GM18868 (cell line): ENCODE measurements at regions not wholly inside any gene's neighbourhood (a gene's known extent, or its start where the extent isn't known, plus 50 kb on each side); places are given as distances from the start of the nearest gene placed in this dataset.
A peak's percentile ranks its signal among the peaks of the same experiment; 100 is the strongest.

Experiments used
- ATAC-seq: cut with Tn5 transposase; IDR thresholded peaks from one replicate; pipeline ENCODE4 v1.9.1; 2021; ENCODE audit warnings: mild to moderate bottlenecking, moderate library complexity; ENCODE audit not compliant: unreplicated experiment

DNA sequence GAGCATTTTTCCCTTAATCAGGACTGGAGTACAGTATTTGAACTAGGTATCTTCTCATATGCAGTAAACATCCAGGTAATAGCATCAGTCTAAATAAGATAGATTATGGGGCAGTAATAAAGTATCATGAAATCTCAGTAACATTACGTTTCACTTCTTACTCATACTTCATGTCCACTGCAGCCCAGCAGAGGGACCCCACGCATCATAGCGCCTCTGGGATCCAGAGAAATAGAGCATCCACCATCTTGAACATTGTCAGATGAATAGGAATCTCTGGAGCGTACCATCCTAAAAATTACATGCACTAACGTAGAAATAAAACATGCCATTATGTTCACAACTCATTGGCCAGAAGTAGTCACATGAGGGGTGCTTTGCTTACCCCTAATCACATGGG, 499.0 kb downstream of the CPS1 start:
- no peak for ATAC-seq

DNA sequence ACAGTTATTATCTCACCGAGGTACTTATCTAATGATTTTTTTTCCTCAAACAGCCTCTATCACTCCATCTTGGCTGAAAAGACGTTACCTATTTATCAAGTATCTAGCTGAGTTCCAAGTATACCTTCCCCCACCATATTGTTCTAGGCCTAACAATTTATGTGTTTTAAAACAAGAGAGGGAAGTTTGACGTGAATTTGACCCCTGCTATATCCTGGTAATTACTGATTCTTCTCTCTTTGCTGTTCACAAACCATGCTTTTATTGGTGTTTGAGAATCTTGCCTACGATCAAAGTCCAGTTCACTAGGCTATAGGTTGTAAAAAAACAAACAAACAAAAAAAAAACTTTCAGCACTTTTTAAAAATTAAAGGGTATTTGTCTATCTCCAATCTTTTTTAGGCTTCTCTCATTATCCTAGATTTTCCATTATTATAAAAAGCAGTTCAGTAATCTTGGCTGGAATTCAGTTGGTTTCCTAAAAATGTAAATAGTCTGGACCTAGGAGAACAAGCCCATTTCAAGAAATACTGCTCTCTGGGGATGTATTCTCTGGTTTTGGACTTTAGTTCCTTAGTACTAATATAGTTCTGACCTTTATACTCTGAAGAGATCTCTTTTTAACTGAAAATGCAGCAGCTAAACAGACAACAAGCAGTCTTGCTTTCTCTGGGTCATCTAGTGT, 505.4 kb downstream of the CPS1 start:
- ATAC-seq = no peak

DNA sequence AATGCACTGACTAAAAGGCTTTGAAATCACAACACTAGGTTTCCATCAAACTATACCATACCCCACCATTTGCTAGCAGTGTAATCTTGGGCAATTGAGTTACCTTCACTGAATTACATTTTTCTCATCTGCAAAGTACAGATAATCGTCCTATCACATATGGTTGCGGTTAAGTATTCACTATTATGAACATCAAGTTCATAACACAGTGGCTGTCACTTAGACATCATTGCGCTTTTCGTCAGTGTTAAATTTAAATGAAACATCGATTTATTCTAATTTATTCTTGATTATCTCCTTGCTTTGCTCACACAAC, 505.9 kb downstream of the CPS1 start:
- ATAC-seq = no peak

DNA sequence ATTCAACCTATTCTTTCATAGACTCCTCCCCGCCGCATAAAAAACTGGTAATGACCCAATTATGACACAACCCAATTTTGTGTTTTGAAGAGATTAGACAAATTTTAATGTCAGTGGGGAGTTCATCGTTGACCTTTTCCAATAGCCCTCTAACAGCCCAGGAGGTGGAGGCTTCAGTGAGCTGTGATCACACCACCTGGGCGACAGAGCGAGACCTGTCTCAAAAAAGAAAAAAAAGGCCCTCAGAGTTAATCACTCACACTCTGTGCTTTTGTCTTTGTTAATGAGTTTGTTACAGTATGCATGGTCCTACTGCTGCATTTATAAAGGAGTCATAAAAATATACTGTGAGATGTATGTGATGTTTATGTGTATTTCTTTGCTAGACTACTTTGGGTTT, 510.6 kb downstream of the CPS1 start:
- ATAC-seq = no peak

DNA sequence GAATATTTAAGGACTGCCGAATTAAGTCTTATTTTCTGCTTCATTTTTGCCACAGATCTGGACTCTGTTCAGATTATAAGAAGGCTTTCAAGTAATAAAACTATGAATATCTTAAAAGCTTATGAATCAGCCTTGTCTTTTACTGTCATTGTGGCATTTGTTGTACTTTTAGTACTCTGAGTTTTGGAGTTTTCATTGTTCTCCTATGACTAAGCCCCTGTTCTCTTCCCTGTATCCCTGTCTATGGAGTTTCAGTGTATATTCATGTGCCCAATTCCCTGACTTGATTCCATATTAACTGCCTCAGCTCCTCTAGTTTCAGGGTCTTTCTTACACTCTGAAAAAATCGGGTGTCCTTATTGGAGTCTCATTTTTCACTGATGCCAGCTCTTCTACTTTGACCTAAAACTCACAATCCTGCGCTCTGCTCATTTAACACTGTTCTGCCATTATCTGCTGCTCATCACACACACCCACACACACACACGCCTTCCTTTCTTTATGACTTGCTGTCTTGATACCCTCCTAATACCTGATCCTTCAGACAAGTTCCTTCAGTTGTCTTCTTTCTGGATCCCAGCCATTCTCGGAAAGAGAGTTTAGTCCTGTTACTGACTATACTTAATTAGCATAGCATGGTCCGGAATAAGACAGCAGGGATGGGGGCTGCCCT, 511.8 kb downstream of the CPS1 start:
- no peak for ATAC-seq

DNA sequence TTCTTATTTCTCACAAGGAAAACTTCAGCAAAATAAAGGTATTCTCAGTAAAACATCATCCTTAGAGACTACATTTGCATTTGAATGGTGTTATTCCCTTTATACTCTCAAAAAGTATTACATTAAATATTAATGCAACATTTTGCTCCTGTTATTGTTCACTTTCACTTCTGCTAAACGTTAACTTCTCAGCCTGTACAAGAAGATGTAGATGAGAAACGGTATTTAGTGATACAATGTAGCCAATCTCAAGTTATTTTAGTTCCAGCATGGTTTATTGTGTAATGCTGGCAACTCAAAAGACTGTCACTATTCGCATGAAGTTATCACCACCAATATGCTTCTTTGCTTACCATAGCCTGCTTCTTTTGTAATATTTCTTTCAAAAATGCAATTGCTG, 514.1 kb downstream of the CPS1 start:
- ATAC-seq = no peak

DNA sequence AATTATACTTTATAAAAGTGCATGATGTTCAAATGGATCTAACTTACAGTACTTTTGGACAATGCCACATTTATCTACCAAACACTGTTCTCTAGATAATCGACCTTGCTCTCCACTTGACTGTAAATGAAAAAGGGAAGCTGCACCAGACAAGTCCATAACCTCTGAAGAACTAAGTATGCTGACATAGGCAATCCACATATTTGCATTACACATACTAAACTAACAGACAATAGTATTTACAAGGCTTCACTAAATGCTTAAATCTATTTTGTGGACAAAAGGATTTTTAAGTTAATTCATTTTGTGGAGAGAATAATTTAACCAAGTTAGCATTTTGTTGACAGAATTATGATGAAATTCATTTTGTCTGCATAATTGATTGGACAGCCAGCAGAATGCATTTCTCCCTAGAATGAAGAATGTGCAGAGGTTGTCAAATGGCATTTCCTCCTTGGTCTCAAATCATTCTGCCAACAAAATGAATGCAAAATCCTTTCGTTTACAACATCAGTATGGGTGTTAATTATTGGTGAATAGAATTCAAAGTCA, 520.9 kb downstream of the CPS1 start:
- ATAC-seq = no peak

DNA sequence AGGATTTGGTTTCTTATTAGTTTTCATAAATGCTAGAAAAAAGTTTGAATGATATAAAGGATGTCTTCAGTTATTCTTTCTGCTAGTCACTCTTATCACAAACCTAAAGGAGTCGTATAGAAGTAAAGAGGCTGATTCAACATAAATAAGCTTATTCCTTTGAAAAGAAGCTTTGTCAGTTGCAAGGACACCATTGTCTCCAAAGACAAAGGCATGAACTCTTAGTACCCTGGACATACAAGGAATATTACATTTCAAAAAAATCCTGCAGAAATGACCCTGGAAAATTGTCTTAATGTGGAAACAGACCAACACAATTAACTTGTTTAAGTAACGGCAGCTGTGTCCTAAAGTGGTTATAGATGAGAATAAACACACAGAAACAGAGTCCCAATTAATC, 528.0 kb downstream of the CPS1 start:
- no peak for ATAC-seq

DNA sequence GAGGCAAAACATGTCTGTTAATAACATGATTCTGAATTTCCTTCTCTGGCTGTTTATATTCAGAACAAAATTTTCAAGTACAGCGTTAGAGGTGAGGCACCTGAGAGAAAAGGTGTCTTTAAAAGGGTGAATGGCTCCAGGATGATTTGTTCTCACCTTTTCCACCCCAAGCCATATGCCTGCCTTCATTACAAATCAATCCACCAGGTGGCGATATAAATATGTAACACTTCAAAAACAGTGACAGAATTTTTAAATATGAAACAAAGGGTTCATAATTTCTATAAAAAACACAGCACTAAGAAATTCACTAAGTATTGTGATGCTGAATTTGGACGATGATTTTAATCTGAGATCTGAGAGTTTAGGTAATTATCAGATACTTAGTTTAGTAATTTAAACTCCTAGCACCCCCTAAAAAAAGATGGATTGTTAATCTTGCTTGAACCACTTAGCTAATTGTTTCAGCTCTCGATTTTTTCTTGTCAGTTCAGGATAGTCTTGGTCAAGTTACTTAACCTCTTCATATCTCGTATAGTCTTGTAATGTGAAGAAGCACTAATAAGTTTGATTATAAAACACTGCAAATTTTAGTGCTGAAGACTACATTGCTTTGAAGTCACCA, 528.8 kb downstream of the CPS1 start:
- peak; percentile 80 for ATAC-seq

DNA sequence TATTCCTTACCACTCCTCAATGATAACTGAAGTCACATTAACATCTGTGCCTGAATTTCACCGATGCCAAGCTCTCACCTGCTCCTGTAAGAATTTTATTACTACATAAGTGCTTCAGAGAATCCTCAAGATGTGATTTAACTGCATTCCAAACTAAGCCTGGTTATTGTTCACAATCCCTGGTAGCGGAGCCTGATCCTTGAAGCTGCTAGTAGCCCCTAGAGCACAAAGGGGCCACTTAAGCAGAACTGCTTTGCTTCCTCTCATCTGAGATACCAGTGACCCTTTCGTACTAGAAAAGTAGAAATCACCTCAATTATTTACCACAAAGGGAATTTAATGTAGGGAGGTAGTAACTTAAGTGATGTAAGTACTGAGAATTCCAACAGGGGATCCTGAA, 529.6 kb downstream of the CPS1 start:
- no peak for ATAC-seq

DNA sequence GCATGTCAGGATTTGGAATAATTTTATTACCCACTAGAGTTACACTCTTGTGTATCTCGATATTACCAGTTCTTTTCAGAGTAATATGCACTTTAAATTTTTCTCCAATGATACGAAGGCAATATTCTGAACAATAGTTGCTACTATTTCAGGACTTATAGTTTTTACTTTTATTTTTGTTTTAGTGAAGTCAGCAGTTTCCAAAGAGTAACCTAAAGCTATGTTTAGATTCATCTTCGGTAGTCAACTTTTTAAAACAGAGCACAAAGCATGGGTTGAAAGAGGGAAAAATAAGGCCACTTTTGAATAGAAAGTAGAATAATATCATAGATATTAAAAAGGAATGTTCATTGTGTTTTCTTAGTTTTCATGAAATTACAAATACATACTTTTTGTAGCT, 532.7 kb downstream of the CPS1 start:
- ATAC-seq = no peak

DNA sequence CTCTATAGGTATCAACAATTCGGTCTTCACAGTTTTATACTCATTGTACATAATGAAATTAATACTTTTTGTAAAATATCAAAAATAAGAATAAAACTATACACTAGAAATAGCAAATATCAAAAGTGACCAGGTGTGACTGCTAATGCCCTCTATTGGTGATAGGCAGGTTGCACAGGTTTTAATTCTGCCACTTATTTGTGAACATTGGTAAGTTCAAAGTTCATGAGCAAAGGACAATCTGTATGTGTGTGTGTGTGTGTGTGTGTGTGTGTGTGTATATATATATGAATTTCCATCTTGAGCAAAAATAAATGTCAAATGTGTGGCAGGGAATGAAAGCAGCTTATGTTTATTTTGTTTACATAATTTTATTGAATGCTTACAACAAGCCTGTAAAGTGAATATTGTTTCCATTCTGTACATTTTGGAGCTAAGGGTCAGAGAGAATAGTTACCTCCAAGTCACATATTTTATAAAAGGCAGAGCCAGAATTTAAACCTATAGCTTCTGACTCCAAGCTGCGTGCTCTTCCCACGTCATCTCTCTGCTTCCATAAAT, 537.4 kb downstream of the CPS1 start:
- ATAC-seq = peak; percentile 73

DNA sequence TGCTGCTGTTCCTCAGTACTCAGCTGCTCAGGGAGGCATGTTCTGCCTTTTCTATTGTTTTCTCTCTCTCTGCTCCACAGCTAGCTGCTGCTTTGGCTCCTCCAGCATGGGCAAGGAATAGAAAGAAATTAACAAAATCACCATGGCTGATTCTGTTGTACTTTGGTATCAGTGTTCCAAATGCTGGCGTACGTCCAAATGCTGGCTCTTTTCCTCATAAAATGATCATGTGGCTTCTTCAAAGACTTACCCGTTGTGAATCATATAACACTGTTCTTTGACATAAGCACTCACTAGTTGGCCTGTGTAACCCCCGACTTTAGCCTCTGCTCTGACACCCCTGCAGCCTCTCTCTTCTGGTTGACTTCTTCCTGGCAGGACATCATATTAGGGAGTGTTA, 547.6 kb downstream of the CPS1 start:
- no peak for ATAC-seq

DNA sequence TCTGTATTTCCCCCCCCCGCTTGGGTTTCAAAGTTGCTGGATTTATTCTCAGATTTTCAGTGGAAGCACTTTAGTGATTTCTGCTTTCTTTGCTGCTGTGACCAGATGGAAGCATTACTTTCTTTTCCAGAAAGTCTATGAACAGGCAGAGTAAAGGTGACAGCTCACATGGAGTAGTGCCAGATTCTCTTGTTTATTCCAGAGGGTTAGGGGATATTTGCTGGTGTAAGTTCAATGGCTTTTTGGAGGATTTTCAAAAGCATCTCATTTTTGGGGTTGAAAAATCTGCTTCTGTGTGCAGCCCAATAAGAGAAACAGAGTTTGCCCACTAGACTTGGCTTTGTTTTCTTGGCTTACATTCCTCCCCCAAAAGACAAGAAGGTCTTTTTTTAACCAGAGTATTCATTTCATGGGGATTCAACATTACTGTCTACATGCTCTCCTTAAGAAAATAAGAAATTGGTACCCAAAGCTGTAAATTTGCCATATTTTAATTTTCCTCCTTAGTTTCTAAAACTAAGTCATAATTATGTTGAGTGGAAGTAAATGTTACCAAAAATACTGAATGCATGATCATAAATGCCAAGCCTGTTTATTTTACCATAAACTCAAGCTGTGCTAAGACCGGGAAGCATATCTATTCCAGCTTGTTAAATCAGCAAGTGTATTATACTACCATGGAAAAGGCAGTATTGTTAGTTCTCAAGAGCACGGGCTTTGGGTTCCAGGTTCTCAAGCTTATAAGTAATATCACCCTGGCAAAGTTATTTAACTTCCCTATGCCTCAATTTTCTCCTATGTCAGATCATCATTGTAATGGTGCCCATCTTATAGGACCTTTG, 557.2 kb downstream of the CPS1 start:
- ATAC-seq = no peak

DNA sequence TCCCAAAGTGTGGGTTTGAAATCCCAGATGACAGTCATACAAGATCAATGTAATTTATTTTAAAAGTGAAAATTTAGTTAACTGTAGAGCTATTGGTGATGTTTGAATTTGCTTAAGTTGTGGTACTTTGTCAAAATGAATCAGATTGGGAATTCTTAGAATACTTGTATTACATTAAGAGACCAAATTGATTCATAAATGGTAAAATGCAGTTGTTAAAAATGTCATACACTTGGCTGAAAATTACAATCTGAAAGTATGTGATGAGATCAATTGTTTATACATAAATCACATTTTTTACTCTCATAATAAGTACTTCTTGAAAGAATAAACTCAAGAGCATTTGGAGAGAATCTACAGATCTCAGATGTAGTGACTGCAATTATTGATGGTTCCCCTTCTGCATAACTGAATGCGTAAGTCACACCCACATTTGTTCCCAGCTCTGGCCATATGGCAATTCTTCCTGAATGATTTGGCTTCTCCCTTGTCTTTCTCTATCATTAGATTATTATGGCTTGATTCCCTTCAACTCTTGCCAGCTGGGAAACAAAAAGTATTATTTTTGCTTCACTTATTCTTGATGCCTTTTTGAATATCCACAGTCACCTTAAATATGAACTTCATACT, 558.5 kb downstream of the CPS1 start:
- ATAC-seq = no peak

DNA sequence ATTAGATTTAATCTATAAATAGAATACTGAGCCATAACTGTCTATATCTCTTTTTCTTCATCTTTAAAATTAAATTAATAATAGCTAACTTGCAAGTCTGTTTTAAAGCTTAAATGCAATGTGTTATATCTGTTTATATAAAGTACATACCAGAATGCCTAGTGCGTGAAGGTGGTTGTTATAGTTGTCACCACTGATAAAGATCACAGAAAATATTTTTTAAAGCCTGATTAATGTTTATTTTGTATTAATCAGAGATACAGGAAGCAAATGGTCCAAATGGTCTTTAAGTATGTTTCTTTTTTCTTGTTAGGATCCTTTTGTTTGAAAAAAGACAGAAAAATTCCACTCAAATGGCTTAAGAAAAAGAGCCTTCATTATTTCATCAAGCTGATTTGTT, 560.6 kb downstream of the CPS1 start:
- no peak for ATAC-seq

DNA sequence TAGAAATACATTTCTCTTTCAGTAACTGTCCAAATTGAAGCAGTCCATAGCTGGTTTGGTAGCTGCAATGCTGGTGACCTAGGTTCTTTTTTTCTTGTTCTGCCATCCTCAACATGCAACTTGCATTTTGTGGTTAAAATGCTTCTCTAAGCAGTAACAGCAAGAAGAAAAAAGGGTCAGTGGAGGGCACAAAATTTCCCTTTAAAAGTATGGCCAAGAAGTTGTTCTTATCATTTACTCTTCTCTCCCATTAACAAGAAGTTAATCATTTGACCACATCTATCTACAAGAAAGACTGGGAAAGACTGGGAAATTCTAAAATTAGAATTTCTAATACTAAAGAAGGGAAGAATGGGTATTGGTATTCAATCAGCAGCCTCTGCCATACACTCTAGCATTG, 569.9 kb downstream of the CPS1 start:
- no peak for ATAC-seq

DNA sequence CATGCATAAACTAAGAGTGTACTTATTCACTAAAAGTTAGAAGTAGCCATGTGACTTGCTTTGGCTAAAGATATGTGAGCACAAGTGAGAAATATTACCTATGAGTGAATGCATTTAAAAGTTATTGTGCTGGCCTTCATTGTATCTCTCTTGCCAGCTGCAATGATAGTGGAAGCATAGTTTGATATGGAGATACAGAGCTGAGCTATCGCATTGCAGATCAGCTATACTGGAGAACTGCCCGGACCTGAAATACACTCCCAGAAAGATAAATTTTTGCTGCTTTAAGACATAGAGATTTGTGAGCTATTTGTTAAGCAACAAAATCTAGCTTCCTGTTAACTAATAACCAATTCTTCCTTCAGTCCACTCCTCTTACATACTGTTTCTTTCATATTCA, 571.1 kb downstream of the CPS1 start:
- no peak for ATAC-seq

DNA sequence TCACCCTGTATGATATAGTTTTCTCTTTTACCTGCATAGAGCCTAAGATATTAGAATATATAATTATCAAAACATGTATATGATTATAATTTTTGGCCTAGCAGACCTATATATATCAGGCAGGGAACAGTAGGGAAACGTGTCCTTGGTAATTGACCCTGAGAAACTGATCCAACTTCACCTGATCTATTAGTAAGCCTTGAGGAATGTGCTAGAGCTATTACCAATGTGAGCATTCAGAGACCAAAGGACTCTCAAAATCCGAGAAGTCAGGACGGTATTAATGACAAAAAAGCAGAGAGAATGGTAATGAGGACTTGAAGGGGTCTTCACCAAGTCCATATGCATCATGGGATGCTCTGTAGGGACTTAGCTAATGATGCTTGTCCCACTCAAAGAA, 571.9 kb downstream of the CPS1 start:
- ATAC-seq = no peak

DNA sequence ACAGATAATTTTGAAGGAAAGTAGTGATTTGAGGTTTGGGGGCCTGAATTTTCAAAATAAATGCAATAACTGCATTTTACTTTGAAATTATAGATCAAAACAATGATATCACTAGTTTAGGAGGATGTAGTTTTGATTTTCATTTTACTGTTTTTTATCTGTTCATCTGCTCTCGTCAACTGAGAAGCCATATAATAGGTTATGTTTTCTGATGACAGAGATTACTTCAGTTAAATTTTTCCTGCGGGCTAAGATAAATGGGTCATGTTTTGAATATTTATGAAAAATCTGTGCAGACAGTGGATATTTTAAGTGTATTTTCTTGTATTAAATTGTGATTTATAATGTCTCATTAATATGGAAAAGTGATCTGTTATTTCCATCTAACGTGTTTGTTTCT, 573.4 kb downstream of the CPS1 start:
- no peak for ATAC-seq

DNA sequence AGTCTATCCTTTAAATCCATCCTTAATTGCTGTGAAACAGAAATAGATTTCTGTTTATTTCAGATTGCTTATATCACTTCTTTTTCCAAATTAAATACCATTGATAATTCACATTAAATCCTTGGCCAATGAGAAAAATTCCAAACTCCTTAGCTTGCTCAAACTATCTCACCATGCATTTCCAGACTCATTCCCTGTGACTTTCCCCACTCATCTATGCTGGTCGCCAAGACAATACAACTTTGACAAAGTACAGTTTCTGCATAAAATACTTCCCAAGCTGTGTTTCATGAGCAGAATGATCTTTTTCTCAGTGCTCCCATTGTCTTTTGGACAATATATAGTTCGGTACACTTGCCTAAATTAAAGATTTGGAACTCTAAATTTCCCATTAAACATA, 575.6 kb downstream of the CPS1 start:
- ATAC-seq = no peak
